ENCODE measurements at regions not wholly inside any gene's neighbourhood (a gene's known extent, or its start where the extent isn't known, plus 50 kb on each side); places are given as distances from the start of the nearest gene placed in this dataset.

DNA sequence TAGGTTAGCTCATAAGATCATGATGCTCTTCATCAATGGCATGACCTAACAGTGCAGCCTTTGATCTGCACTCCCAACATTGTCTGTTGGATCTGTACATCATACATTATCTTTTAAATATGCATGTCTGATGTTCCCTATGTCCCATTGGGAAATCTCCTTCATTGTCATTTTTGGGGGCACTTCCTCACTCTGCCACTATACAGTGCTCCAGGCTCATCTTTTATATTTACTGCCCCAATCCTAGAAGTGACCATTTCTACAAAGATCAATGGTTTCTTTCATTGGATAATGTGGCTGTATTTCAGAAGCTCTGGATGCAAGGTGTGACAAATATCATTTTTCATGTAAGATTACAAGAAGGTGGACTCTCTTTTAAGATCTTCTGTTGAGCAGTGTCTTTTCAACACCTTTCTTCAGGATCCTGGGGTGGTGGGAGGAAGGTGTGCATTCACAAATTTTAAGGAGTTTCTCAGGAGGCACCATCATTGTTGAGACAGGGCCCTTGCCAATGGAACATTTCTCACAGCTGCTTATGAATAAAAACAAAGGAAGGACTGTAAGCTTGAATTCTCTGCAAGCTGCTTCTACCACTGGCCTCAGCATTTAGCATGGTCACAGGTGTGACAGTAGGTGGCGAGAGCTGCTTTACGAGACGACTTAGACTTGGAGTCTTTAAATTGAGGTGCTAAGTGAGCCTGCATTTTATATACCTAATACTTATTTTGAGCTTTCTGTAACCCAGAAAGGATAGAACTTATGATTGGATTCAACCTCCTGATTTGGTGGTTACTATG lies 403.0 kb downstream of the LMO7 start:
- TF ChIP-seq CTCF (IDR thresholded peaks at IDR 0.05; ENCODE audit: low read length) = 0 out of 2 replicates have a peak, but pooled peaks have one; percentile 3
- TF ChIP-seq EZH2phosphoT487 (IDR thresholded peaks at IDR 0.05; ENCODE audit: low read length) = no peak
- no peak for TF ChIP-seq EZH2 (optimal IDR thresholded peaks at IDR 0.05; ENCODE audit: low read depth, low read length)

Data from MM.1S (cell line).